WI38 (cell line): ENCODE measurements at regions not wholly inside any gene's neighbourhood (a gene's known extent, or its start where the extent isn't known, plus 50 kb on each side); places are given as distances from the start of the nearest gene placed in this dataset.

Source experiments
- H3K4me3 ChIP-seq: 2 replicates; pipeline ENCODE4 v1.5.1; 2011; ENCODE audit warnings: low read depth, mild to moderate bottlenecking, control low read depth, low read length
- TF ChIP-seq, protein P1 (sequence below): IDR thresholded peaks from 2 replicates; pipeline ENCODE4 v1.5.1; 2012; ENCODE audit warnings: low read depth, mild to moderate bottlenecking, control low read depth, low read length

GRCh38 chr1:88022516-88022915 is 661.6 kb upstream of the PKN2 start:
- TF ChIP-seq, protein P1, sequence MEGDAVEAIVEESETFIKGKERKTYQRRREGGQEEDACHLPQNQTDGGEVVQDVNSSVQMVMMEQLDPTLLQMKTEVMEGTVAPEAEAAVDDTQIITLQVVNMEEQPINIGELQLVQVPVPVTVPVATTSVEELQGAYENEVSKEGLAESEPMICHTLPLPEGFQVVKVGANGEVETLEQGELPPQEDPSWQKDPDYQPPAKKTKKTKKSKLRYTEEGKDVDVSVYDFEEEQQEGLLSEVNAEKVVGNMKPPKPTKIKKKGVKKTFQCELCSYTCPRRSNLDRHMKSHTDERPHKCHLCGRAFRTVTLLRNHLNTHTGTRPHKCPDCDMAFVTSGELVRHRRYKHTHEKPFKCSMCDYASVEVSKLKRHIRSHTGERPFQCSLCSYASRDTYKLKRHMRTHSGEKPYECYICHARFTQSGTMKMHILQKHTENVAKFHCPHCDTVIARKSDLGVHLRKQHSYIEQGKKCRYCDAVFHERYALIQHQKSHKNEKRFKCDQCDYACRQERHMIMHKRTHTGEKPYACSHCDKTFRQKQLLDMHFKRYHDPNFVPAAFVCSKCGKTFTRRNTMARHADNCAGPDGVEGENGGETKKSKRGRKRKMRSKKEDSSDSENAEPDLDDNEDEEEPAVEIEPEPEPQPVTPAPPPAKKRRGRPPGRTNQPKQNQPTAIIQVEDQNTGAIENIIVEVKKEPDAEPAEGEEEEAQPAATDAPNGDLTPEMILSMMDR = no peak
- H3K4me3 ChIP-seq = no peak overlapping the region

- H3K4me3 ChIP-seq = no peak overlapping the region
- TF ChIP-seq, protein P1 = no peak
Observed at GRCh38 chr1:88029142-88029541, 654.9 kb upstream of the PKN2 start.

GRCh38 chr1:88029899-88030298 is 654.2 kb upstream of the PKN2 start:
- H3K4me3 ChIP-seq = no peak overlapping the region
- TF ChIP-seq, protein P1 = no peak

GRCh38 chr1:88035578-88035977 is 648.5 kb upstream of the PKN2 start:
- H3K4me3 ChIP-seq = no peak overlapping the region
- TF ChIP-seq, protein P1 = no peak

DNA sequence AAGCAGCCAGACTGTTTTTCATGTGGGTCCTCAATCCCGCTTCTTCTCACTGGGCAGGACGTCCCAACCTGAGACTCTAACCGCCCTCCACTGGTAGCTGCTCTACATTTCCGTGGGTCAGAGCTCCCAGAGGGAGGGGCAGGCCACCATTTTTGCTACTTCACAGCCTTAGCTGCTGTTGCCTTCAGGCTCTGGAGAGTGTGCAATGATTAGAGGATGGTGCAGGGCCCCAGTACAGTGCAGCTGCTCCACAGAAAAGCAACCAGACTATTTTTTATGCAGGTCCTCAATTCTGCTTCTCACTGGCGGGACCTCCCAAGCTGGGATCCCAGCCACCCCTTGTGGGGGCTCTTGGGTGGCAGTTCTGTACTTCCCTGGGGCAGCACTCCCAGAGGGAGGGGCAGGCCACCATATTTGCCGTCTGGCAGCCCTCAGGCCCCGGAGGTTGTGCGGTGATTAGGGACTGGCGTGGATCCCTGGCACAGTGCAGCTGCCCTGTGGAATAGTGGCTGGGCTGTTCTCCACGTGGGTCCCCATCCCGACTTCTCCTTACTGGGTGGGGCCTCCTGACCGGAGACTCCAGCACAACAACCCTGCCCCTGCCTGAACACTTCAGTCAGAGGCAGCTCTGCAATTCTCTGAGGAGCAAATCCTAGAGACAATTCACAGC is 647.6 kb upstream of the PKN2 start:
- TF ChIP-seq, protein P1 = no peak
- H3K4me3 ChIP-seq = no peak overlapping the region

- H3K4me3 ChIP-seq = no peak overlapping the region
- TF ChIP-seq, protein P1 = no peak
Observed at GRCh38 chr1:88039240-88039639, 644.8 kb upstream of the PKN2 start.

GRCh38 chr1:88043834-88044233 is 640.2 kb upstream of the PKN2 start:
- H3K4me3 ChIP-seq = no peak overlapping the region
- TF ChIP-seq, protein P1 = no peak
